Central memory CD8-positive, alpha-beta T cell (primary cell): ENCODE measurements at regions not wholly inside any gene's neighbourhood (a gene's known extent, or its start where the extent isn't known, plus 50 kb on each side); places are given as distances from the start of the nearest gene placed in this dataset.

ENCODE experiments used
- ATAC-seq: fragments of 150-1000 bp; cut with Tn5 transposase; replicated peaks from 2 replicates; pipeline ENCODE4 v1.10.0; 2022; ENCODE audit warnings: mild to moderate bottlenecking, moderate FRiP score, moderate number of reproducible peaks; ENCODE audit not compliant: poor library complexity, severe bottlenecking; ENCODE audit errors: extremely low read depth
- DNase-seq, 2 donors: peaks; one replicate each; pipeline ENCODE4 v3.0.0; 2021; ENCODE audit warnings: low spot score in 2 of 2
- H3K27ac Mint-ChIP-seq: one replicate; pipeline ENCODE4 v1.8.0; 2022; ENCODE audit warnings: low read depth, mild to moderate bottlenecking, moderate library complexity, mixed read lengths
- H3K27me3 Mint-ChIP-seq: one replicate; pipeline ENCODE4 v1.8.0; 2022; ENCODE audit warnings: mixed read lengths
- H3K36me3 Mint-ChIP-seq: one replicate; pipeline ENCODE4 v1.8.0; 2022; ENCODE audit warnings: mild to moderate bottlenecking, moderate library complexity, mixed read lengths; ENCODE audit not compliant: insufficient read depth
- H3K4me1 Mint-ChIP-seq: one replicate; pipeline ENCODE4 v1.8.0; 2022; ENCODE audit warnings: mixed read lengths
- H3K4me3 Mint-ChIP-seq: one replicate; pipeline ENCODE4 v1.8.0; 2022; ENCODE audit warnings: mild to moderate bottlenecking, moderate library complexity, mixed read lengths
- H3K9me3 Mint-ChIP-seq: one replicate; pipeline ENCODE4 v1.8.0; 2022; ENCODE audit warnings: mixed read lengths

DNA sequence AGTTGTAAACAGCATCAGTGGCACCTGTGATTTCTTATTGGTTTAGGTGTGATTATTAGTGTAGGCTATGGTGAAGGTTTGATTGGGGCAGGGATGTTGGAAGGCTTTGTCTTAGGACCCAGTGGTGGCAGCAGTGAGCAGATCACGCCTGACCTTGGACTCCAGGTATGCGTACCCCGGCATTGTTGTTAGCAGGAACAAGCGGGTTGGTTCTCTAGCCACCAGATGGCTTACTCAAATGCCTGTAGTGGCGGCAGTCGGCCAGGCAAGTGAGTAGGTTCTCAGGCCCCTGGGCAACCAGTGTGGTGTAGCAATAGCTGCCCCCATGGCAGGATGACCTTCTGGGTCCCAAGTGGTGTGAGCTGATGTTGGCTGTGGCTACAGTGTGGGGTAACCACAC lies 558.3 kb downstream of the KCNJ3 start:
- H3K9me3 Mint-ChIP-seq: peaks cover 10% of the 10 kb centered on the region
- H3K27ac Mint-ChIP-seq: no peak overlapping the region
- DNase-seq (no peak), ATAC-seq (no peak)
- no peaks in the 10 kb centered on the region for H3K27me3 Mint-ChIP-seq
- no peak overlapping the region for H3K4me3 Mint-ChIP-seq
- H3K4me1 Mint-ChIP-seq: no peaks in the 10 kb centered on the region
- H3K36me3 Mint-ChIP-seq: no peaks in the 10 kb centered on the region

DNA sequence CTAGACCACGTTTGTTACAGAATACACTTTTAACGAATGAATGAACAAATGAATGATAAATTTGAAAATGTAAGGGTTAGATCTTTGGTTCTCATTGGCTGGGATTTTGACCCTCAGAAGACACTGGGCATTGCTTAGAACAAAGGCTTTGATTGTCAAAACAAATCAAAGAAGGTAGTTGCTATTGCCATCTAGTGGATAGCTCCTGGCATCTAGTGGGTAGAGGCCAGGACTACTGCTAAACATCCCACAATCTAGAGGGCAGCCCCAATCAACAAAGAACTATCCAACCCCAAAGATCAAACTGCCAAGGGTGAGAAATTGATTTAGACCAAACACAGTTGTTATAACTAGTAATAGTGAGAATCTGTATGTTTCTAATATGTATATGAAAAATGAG lies 552.3 kb downstream of the KCNJ3 start:
- Mint-ChIP-seq H3K36me3 (no peaks in the 10 kb centered on the region), H3K9me3 (peaks cover 22% of the 10 kb centered on the region), H3K4me1 (no peaks in the 10 kb centered on the region), H3K4me3 (no peak overlapping the region), H3K27ac (no peak overlapping the region), H3K27me3 (no peaks in the 10 kb centered on the region)
- ATAC-seq: no peak
- DNase-seq: no peak

DNA sequence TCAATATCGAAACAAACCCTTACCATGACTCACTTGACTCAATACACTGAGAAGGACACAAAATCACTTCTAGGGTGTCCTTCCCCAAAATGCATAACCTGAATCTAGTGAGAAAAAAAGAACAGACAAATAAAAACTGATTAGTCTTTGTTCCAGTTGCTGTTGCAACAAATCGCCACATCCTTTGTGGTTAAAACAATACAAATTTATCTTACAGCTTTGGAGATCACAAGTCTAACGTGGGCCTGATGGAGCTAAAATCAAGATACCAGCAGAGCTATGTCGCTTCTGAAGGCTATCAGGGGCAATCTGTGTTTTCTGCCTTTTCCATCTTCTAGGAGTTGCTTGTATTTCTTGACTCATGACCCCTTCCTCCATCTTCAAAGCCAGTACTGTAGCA lies 541.7 kb downstream of the KCNJ3 start:
- DNase-seq (no peak), ATAC-seq (no peak)
- H3K4me1 Mint-ChIP-seq: no peaks in the 10 kb centered on the region
- H3K36me3 Mint-ChIP-seq: no peaks in the 10 kb centered on the region
- H3K27me3 Mint-ChIP-seq: no peaks in the 10 kb centered on the region
- no peak overlapping the region for H3K4me3 Mint-ChIP-seq
- no peak overlapping the region for H3K27ac Mint-ChIP-seq
- peaks cover 24% of the 10 kb centered on the region for H3K9me3 Mint-ChIP-seq

DNA sequence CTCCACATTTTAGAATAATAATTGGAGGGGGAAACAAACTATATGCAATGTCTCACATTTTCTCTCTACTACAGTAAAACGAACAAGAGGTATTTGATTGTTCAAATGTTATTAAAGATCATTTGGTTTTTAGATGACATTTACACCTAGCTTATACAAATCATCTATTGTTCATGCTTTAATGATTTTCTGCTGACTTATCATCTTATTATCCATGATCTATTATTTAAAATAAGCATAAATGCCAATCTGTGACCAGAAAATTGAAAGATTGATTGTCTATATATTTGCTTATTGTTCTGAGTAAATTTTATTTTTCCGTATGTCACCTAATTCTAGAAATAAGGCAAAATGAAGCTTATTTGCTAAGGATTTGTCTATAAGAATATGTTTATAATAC lies 537.2 kb downstream of the KCNJ3 start:
- ATAC-seq (no peak), DNase-seq (no peak)
- Mint-ChIP-seq H3K27me3 (no peaks in the 10 kb centered on the region), H3K9me3 (peaks cover 24% of the 10 kb centered on the region), H3K27ac (no peak overlapping the region), H3K4me3 (no peak overlapping the region), H3K4me1 (no peaks in the 10 kb centered on the region), H3K36me3 (no peaks in the 10 kb centered on the region)

DNA sequence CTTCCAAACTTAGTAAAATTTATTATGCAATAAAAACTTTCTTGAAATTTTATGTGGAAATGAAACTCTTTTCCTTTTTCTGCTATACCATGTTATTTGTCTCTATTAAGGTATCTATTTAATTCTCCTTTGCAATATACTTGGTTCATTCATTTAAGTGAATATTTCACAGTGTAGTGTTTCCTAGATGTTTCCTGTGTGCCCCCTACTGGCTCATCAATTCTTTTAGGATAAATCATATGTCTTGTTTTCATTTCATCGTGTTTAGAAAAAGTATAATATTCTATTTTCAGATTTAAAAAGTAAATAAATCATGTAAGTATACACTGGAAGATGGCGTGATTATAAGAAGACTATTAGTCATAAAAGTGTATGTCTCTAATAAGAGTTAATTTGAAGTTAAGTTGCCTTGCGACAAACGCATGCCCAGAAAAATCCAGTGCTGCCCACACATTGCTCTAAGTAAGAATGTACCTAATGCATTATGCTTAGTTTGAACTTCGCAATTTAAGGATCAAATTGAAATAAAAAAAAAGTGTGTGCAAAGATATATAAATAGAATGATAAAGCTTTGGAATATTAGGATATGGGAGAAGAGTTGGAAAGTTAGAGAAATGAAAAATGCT lies 525.4 kb downstream of the KCNJ3 start:
- DNase-seq: no peak
- Mint-ChIP-seq H3K4me3 (no peak overlapping the region), H3K4me1 (no peaks in the 10 kb centered on the region), H3K36me3 (no peaks in the 10 kb centered on the region), H3K9me3 (peaks cover 18% of the 10 kb centered on the region), H3K27ac (no peak overlapping the region), H3K27me3 (no peaks in the 10 kb centered on the region)
- ATAC-seq: no peak

DNA sequence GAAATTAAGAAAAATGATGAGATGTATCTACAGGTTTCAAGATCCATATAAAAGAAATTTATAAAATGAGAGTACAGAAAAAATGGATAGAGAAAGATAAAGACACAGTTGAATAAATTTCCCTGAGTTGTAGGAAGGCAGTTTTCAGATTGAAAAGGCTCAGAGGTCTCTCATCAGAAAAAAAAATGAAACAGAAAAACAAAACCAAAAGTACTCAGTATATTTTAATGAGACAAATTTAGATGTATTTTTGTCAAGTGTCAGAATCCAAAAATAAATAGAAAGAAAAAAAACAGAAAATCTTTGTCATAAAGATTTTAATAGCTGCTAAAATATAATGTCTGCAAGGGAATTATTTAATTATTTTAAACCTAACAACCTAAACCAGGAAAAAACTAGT lies 520.5 kb downstream of the KCNJ3 start:
- Mint-ChIP-seq H3K9me3 (peaks cover 14% of the 10 kb centered on the region), H3K27me3 (no peaks in the 10 kb centered on the region), H3K4me3 (no peak overlapping the region), H3K27ac (no peak overlapping the region), H3K36me3 (no peaks in the 10 kb centered on the region), H3K4me1 (no peaks in the 10 kb centered on the region)
- ATAC-seq (no peak), DNase-seq (no peak)

DNA sequence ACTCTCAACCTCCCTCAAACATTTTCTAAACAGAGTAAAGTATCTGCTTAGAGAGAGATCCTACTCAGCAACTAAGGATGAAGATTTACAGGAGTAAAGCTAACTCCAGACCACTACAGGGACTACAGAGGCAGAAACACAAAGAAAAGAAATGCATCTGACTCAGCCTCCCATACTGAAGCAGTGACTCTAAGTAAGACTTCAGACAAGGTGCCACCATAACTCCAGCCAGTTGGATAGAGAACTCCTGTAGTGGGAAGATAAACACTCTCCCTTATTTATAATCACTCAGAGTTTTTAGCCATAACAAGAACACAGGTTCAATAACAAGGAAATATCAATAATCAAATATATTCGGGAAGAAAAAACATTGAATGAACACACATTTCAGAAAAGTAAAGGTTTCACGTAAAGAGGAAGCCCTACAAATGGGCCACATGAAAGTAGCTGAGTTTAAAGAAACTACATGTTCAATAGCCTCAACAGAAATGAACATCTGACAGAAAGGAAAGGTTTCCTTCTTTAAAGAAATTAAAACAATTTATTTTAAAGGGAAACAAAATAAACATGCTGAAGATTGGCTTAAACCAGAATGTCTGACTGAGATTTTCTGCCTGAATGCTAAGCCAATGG lies 519.9 kb downstream of the KCNJ3 start:
- DNase-seq (no peak), ATAC-seq (no peak)
- H3K4me1 Mint-ChIP-seq: no peaks in the 10 kb centered on the region
- H3K27me3 Mint-ChIP-seq: no peaks in the 10 kb centered on the region
- H3K27ac Mint-ChIP-seq: no peak overlapping the region
- no peaks in the 10 kb centered on the region for H3K36me3 Mint-ChIP-seq
- H3K4me3 Mint-ChIP-seq: no peak overlapping the region
- H3K9me3 Mint-ChIP-seq: peaks cover 14% of the 10 kb centered on the region

DNA sequence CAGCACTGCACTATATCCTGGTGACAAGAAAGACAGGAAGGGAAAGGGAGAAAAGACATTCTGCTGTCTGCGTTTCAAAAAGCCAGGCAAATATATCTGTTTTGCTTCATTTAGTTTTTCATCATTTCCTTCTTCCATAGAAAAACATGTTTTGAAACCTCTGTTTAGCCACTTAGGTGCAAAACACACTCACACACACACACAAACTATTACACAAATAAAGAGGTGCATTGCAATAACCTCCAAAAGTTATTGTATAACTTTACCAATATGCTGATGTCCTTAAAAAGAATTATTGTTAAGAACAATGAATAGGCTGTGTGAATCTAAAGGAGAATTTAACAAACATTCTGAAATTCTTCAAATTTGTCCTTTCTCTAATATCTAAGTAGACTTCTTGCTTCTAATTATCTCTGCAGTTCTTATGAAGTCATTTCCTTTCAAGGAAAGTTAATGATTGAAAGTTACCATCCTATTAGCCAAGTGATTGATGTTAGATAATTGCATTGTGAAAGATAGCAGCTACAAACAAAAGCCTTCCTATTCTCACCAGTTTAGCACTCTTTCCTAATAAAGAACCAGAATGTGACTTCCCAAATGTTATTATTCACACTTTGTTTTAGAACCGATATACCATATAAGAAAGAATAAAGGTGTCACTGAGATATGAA lies 516.7 kb downstream of the KCNJ3 start:
- peaks cover 11% of the 10 kb centered on the region for H3K9me3 Mint-ChIP-seq
- no peak overlapping the region for H3K4me3 Mint-ChIP-seq
- ATAC-seq: no peak
- no peaks in the 10 kb centered on the region for H3K4me1 Mint-ChIP-seq
- no peak for DNase-seq
- H3K27ac Mint-ChIP-seq: no peak overlapping the region
- no peaks in the 10 kb centered on the region for H3K36me3 Mint-ChIP-seq
- no peaks in the 10 kb centered on the region for H3K27me3 Mint-ChIP-seq

DNA sequence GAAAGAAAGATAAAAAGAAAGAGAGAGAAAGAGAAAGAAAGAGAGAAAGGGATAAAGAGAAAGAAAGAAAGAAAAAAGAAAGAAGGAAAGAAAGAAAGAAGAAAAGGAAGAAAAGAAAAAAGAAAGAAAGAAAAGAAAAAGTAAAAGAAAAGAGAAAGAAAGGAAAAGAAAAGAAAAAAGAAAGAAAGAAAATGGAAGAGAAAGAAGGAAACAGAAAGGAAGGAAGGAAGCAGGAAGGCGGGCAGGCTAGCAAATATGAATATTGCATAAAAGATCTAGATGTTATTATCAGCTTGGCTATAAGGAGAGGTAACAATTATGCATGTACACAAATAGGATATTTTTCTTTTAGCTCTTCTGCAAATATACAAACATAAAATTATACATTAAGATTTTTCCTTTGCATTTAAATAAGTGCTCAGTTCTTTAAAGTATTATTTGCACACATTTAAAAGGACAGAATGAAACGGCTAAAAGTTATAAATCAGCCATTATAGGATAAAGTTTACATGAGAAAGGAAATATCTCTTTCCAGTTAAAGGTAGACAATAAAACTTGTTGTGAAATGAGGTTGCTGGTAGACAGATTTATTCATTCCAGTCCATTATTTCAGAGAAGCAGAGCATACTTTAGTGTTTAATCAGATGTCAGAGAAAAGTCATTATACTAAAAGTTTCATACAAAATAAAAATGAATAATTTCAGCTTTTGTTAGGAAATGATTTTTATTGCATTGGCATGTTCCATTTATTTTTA lies 511.4 kb downstream of the KCNJ3 start:
- peaks cover 16% of the 10 kb centered on the region for H3K9me3 Mint-ChIP-seq
- no peaks in the 10 kb centered on the region for H3K36me3 Mint-ChIP-seq
- DNase-seq (no peak), ATAC-seq (no peak)
- no peaks in the 10 kb centered on the region for H3K4me1 Mint-ChIP-seq
- no peak overlapping the region for H3K27ac Mint-ChIP-seq
- no peaks in the 10 kb centered on the region for H3K27me3 Mint-ChIP-seq
- no peak overlapping the region for H3K4me3 Mint-ChIP-seq

DNA sequence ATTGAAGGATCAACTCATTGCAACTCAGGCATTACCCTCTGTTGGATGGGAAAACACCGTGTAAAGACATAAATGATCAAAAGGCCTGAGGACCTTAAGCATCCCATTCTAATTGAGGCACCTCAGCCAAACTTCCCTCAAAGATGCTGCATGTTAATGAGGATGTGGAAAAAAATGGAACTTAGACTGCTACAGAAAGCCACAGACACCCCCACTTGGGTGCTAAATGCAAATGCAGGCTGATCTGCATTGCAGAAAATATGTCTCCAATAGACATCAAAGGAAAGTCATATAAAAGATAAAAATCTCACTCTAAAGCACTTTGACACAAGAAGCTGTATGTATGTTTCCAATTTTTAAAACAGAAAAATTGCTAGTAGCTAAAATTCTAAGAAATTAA lies 504.7 kb downstream of the KCNJ3 start:
- no peak overlapping the region for H3K4me3 Mint-ChIP-seq
- no peaks in the 10 kb centered on the region for H3K4me1 Mint-ChIP-seq
- peaks cover 14% of the 10 kb centered on the region for H3K9me3 Mint-ChIP-seq
- ATAC-seq (no peak), DNase-seq (no peak)
- no peaks in the 10 kb centered on the region for H3K36me3 Mint-ChIP-seq
- no peaks in the 10 kb centered on the region for H3K27me3 Mint-ChIP-seq
- H3K27ac Mint-ChIP-seq: no peak overlapping the region

DNA sequence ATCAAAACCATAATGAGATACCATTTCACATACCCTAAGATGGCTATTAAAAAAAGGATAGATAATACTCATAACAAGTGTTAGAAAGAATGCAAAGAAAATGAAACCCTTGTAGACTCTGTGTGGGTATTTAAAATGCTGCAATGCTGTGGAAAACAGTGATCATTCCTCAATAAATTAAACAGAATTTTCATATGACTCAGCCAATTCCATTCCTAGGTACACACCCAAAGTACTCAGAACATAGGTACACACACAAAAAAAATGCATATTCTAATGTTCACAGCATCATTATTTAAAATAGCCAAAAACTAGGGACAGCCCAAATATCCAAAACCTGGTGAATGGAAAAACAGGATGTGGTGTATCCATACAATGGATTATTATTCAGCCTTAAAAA lies 502.3 kb downstream of the KCNJ3 start:
- no peaks in the 10 kb centered on the region for H3K27me3 Mint-ChIP-seq
- H3K4me1 Mint-ChIP-seq: no peaks in the 10 kb centered on the region
- H3K36me3 Mint-ChIP-seq: no peaks in the 10 kb centered on the region
- H3K4me3 Mint-ChIP-seq: no peak overlapping the region
- ATAC-seq: no peak
- H3K27ac Mint-ChIP-seq: no peak overlapping the region
- peaks cover 11% of the 10 kb centered on the region for H3K9me3 Mint-ChIP-seq
- no peak for DNase-seq

DNA sequence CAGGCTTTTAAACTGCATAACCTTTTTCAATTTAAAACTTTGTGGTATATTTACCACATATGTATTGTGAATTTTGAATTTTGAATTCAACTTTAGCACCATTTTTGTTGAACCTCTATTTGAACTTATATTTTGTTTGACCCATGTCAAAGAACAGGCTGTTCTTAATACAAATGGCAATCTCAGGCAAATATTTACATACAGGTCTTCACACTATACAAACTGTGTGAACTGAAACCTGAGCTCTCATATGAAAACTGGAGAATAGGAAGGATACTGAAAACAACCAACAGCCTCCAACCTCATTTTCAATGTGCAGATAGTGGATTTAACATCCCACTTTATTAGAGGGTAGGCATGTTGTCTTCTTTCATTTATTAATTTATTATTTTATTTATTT lies 491.8 kb downstream of the KCNJ3 start:
- DNase-seq (no peak), ATAC-seq (no peak)
- H3K27me3 Mint-ChIP-seq: no peaks in the 10 kb centered on the region
- no peaks in the 10 kb centered on the region for H3K4me1 Mint-ChIP-seq
- peaks cover 1% of the 10 kb centered on the region for H3K36me3 Mint-ChIP-seq
- no peak overlapping the region for H3K27ac Mint-ChIP-seq
- H3K4me3 Mint-ChIP-seq: no peak overlapping the region
- H3K9me3 Mint-ChIP-seq: peaks cover 26% of the 10 kb centered on the region

DNA sequence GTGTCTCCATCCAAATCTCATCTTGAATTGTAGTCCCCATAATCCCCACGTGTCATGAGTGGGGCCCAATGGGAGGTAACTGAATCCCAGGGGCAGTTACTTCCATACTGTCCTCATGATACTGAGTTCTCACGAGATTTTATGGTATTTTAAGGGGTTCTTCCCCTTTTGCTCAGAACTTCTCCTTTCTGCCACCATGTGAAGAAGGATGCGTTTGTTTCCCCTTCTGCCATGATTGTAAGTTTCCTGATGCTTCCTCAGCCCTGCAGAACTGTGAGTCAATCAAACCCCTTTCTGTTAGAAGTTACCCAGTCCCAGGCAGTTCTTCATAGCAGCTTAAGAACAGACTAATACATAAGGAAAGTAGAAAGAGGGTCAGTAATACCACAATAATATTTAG lies 480.4 kb downstream of the KCNJ3 start:
- no peak for ATAC-seq
- no peak overlapping the region for H3K4me3 Mint-ChIP-seq
- no peaks in the 10 kb centered on the region for H3K4me1 Mint-ChIP-seq
- H3K27ac Mint-ChIP-seq: no peak overlapping the region
- no peaks in the 10 kb centered on the region for H3K27me3 Mint-ChIP-seq
- peaks cover 11% of the 10 kb centered on the region for H3K9me3 Mint-ChIP-seq
- DNase-seq: no peak
- peaks cover 1% of the 10 kb centered on the region for H3K36me3 Mint-ChIP-seq
